ENCODE measurements at regions not wholly inside any gene's neighbourhood (a gene's known extent, or its start where the extent isn't known, plus 50 kb on each side); places are given as distances from the start of the nearest gene placed in this dataset.

DNA sequence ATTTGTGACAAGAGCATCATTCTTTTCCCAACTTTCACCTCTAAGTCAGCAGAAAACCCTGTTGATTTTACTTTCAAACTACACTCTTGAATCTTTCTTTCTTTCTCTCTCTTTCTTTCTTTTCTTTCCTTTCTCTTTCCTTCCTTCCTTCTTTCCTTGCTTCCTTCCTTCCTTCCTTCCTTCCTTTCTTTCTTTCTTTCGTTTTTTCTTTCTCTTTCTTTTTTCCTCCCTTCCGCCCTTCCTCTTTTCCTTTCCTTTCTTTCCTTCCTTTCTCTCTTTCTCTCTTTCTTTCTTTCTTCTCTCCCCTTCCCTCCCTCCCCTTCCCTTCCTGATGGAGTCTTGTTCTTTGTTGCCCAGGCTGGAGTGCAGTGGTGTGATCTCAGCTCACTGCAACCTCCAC, 649.5 kb downstream of the PLCL1 start:
- no peak for DNase-seq (ENCODE audit: low spot score)
- TF ChIP-seq, protein P1, sequence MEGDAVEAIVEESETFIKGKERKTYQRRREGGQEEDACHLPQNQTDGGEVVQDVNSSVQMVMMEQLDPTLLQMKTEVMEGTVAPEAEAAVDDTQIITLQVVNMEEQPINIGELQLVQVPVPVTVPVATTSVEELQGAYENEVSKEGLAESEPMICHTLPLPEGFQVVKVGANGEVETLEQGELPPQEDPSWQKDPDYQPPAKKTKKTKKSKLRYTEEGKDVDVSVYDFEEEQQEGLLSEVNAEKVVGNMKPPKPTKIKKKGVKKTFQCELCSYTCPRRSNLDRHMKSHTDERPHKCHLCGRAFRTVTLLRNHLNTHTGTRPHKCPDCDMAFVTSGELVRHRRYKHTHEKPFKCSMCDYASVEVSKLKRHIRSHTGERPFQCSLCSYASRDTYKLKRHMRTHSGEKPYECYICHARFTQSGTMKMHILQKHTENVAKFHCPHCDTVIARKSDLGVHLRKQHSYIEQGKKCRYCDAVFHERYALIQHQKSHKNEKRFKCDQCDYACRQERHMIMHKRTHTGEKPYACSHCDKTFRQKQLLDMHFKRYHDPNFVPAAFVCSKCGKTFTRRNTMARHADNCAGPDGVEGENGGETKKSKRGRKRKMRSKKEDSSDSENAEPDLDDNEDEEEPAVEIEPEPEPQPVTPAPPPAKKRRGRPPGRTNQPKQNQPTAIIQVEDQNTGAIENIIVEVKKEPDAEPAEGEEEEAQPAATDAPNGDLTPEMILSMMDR (IDR thresholded peaks at IDR 0.05) = no peak
- no peaks in the 10 kb centered on the region for H3K27me3 ChIP-seq (replicated peaks; ENCODE audit: insufficient read depth)

DNA sequence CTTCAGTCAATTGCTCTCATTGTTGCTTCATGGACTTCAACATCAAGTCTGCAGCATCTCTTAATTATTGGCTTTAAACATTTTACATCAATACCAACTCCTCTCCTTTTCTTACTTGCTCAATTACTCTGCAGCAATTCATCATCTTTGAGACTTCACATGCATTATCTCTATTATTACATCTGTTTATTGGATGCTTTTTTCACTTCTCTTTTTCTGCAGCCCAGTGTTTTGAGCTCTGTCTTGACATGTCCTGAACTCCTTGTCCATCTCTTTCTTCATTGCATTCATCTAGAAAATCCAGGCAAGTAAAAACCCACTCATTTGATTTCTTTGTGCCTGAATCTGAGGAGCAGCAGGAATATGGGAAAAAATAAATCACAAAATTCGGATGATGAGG, 647.9 kb downstream of the PLCL1 start:
- no peak for DNase-seq (ENCODE audit: low spot score)
- TF ChIP-seq, protein P1 (IDR thresholded peaks at IDR 0.05) = no peak
- Histone ChIP-seq H3K27me3 (replicated peaks; ENCODE audit: insufficient read depth) (no peaks in the 10 kb centered on the region), H3K4me3 (no peak overlapping the region), H3K36me3 (no peaks in the 10 kb centered on the region), H3K4me1 (ENCODE audit: control insufficient read depth in 1 of 2, low read depth in 2 of 2) (no peaks in the 10 kb centered on the region), H3K27ac (no peak overlapping the region), H3K9me3 (no peaks in the 10 kb centered on the region)
- ATAC-seq (ENCODE audit: insufficient number of reproducible peaks, low FRiP score, low read depth) = no peak

More for the DNA sequence above, 649.5 kb downstream of the PLCL1 start:
- Histone ChIP-seq H3K4me1 (ENCODE audit: control insufficient read depth in 1 of 2, low read depth in 2 of 2) (no peaks in the 10 kb centered on the region), H3K9me3 (no peaks in the 10 kb centered on the region), H3K4me3 (no peak overlapping the region), H3K36me3 (no peaks in the 10 kb centered on the region), H3K27ac (no peak overlapping the region)
- ATAC-seq (ENCODE audit: insufficient number of reproducible peaks, low FRiP score, low read depth) = no peak

DNA sequence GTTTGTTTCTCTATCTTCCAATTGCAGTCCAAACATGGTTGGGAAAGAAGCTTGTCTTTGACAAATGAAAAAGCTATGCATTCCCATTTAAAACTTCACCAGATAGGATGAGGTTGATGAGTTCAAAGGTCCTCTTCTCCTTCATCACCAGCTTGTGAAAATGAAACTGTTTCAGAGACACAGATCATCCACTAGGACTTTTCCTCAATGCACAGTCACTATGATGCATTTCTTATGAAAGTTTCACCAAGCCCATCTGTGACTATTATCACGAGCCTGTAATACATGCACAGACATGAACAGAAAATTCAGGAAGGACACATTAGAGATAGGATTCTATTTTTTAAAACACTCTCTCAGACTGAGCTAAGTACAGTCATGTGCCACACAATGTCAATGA, 644.4 kb downstream of the PLCL1 start:
- Histone ChIP-seq H3K27me3 (replicated peaks; ENCODE audit: insufficient read depth) (no peaks in the 10 kb centered on the region), H3K27ac (no peak overlapping the region), H3K9me3 (no peaks in the 10 kb centered on the region), H3K36me3 (no peaks in the 10 kb centered on the region), H3K4me1 (ENCODE audit: control insufficient read depth in 1 of 2, low read depth in 2 of 2) (no peaks in the 10 kb centered on the region), H3K4me3 (no peak overlapping the region)
- DNase-seq (ENCODE audit: low spot score) = no peak
- TF ChIP-seq, protein P1 (IDR thresholded peaks at IDR 0.05) = no peak
- ATAC-seq (ENCODE audit: insufficient number of reproducible peaks, low FRiP score, low read depth) = no peak

DNA sequence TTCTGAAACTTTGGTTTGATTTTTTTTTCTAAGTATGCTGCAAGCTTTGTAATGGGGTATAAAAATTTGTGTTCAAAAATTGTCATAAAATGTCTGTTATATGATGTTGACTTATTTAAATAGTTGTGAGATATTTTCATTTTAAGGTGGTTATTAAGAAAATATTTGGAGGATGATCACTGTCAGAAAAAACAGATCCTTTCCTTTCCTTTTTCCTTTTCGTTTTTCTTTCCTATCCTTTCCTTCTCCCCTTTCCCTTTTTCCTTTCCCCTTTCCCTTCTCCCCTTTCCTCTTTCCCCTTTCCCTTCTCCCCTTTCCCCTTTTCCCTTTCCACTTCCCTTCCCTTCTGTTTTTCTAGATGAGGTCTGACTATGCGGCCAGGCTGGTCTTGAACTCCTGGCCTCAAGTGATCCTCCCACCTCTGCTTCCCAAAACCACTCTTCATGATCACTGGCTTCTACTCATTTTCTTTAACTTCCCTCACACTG, 640.5 kb downstream of the PLCL1 start:
- Histone ChIP-seq H3K9me3 (no peaks in the 10 kb centered on the region), H3K4me3 (no peak overlapping the region), H3K36me3 (no peaks in the 10 kb centered on the region), H3K4me1 (ENCODE audit: control insufficient read depth in 1 of 2, low read depth in 2 of 2) (no peaks in the 10 kb centered on the region), H3K27me3 (replicated peaks; ENCODE audit: insufficient read depth) (no peaks in the 10 kb centered on the region), H3K27ac (no peak overlapping the region)
- TF ChIP-seq, protein P1 (IDR thresholded peaks at IDR 0.05) = no peak
- DNase-seq (ENCODE audit: low spot score) (no peak), ATAC-seq (ENCODE audit: insufficient number of reproducible peaks, low FRiP score, low read depth) (no peak)

DNA sequence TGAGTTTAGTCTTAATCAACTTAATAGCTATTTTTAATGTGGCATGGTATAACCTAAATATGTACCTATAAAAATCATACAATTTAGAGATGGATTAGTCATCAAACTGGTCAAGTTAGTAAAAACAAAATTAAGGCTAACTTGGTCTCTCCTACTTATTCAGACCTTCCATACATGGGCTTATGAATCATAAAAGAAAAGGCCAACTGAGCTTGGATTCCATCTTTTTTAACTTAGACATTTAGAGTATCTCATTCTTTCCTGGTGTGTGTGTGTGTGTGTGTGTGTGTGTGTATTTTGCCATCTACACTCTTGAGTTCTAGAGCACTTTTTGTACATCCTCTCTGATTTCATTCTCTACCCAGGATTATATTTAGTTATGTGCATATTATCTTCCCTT, 637.5 kb downstream of the PLCL1 start:
- no peak overlapping the region for H3K27ac ChIP-seq
- H3K4me1 ChIP-seq (ENCODE audit: control insufficient read depth in 1 of 2, low read depth in 2 of 2) = no peaks in the 10 kb centered on the region
- H3K4me3 ChIP-seq = no peak overlapping the region
- DNase-seq (ENCODE audit: low spot score) = no peak
- H3K27me3 ChIP-seq (replicated peaks; ENCODE audit: insufficient read depth) = no peaks in the 10 kb centered on the region
- no peaks in the 10 kb centered on the region for H3K9me3 ChIP-seq
- TF ChIP-seq, protein P1 (IDR thresholded peaks at IDR 0.05) = no peak
- ATAC-seq (ENCODE audit: insufficient number of reproducible peaks, low FRiP score, low read depth) = no peak
- H3K36me3 ChIP-seq = no peaks in the 10 kb centered on the region
